ENCODE measurements at regions not wholly inside any gene's neighbourhood (a gene's known extent, or its start where the extent isn't known, plus 50 kb on each side); places are given as distances from the start of the nearest gene placed in this dataset.

DNA sequence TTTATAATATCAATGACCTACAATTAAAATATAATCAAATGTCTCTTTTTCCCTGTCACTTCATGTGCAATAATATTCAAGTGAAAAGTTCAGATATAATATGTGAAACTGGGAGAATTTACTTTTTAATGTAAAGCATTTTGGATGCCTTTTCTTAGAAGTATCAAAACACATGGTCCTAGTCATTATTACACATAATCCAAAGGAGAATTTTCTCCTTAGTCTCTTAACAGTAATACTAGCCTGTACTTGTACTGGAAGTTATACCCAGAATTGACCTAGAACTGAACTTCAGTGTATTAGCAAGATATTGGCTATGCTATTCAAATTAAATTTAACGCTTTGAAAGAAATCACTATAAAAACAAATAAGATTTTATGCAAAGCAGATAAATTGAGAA lies 842.6 kb upstream of the MANEA start (continued):
- TF ChIP-seq, protein P1, sequence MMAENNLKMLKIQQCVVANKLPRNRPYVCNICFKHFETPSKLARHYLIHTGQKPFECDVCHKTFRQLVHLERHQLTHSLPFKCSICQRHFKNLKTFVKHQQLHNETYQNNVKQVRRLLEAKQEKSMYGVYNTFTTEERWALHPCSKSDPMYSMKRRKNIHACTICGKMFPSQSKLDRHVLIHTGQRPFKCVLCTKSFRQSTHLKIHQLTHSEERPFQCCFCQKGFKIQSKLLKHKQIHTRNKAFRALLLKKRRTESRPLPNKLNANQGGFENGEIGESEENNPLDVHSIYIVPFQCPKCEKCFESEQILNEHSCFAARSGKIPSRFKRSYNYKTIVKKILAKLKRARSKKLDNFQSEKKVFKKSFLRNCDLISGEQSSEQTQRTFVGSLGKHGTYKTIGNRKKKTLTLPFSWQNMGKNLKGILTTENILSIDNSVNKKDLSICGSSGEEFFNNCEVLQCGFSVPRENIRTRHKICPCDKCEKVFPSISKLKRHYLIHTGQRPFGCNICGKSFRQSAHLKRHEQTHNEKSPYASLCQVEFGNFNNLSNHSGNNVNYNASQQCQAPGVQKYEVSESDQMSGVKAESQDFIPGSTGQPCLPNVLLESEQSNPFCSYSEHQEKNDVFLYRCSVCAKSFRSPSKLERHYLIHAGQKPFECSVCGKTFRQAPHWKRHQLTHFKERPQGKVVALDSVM (CRISPR knock-in tag; IDR thresholded peaks at IDR 0.05), result no peak
- TF ChIP-seq MAFK (conservative IDR thresholded peaks at IDR 0.05 in 1 of 2, IDR thresholded peaks at IDR 0.05 in 1 of 2; ENCODE audit: low read length in 2 of 2) (no peak), NCOA2 (CRISPR knock-in tag; IDR thresholded peaks at IDR 0.05) (no peak), ZNF780A (CRISPR knock-in tag; IDR thresholded peaks at IDR 0.05) (no peak), ZNF280B (CRISPR knock-in tag; IDR thresholded peaks at IDR 0.05; ENCODE audit: borderline replicate concordance) (no peak), ETV6 (CRISPR knock-in tag; conservative IDR thresholded peaks at IDR 0.05) (no peak), ZHX1 (CRISPR knock-in tag; IDR thresholded peaks at IDR 0.05; ENCODE audit: low read depth) (no peak)
- TF ChIP-seq, protein P2, sequence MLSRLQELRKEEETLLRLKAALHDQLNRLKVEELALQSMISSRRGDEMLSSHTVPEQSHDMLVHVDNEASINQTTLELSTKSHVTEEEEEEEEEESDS (CRISPR knock-in tag; IDR thresholded peaks at IDR 0.05; ENCODE audit: borderline replicate concordance), result no peak

All from HepG2 (cell line).